ENCODE measurements at regions not wholly inside any gene's neighbourhood (a gene's known extent, or its start where the extent isn't known, plus 50 kb on each side); places are given as distances from the start of the nearest gene placed in this dataset.

DNA sequence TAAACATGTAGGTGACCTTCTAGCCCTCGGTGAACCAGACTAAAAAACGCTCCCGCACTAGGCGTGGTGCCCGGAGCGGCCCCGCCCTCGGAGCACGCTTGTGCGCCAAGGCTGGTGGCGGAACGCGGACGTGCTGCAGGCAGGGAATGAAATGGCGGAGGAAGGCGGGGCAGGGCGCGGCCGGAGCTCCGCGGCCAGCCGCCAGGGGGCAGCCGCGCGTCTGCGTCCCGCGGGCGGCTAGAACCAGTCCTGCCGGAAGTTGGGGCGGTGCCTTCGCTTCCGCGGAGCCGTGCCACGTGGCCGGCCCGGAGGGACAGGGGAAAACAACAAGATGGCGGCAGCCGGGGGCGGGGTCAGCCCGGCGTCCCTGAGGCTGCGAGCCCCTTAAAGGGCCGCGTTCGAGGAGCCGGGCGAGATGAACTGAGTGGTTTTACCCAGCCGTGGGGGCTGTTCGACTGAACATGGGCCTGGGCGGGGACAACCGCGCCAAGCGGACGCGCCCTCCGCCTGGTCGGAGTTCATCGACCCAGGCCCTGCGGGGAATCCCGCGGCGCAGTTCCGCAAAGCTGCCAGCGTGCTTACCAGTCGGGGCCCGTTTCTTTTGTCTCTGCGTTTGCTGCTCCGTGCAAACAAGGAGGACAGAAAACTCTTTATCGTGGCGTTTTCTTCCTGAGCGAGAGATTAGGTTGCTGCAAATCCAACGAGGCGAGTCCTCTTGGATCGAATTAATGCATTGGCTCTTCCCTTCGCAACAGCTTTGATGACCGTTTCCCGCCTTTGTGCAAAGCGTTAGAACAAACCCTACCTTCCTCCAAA, 90.9 kb upstream of the CHD2 start (continued):
- TF ChIP-seq, protein P1, sequence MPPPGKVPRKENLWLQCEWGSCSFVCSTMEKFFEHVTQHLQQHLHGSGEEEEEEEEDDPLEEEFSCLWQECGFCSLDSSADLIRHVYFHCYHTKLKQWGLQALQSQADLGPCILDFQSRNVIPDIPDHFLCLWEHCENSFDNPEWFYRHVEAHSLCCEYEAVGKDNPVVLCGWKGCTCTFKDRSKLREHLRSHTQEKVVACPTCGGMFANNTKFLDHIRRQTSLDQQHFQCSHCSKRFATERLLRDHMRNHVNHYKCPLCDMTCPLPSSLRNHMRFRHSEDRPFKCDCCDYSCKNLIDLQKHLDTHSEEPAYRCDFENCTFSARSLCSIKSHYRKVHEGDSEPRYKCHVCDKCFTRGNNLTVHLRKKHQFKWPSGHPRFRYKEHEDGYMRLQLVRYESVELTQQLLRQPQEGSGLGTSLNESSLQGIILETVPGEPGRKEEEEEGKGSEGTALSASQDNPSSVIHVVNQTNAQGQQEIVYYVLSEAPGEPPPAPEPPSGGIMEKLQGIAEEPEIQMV (CRISPR knock-in tag; IDR thresholded peaks at IDR 0.05; ENCODE audit: low read depth) = peak; percentile 96
- TF ChIP-seq ISL2 (CRISPR knock-in tag; IDR thresholded peaks at IDR 0.05) (peak; percentile 84), DMTF1 (CRISPR knock-in tag; IDR thresholded peaks at IDR 0.05) (no peak), FUBP1 (CRISPR knock-in tag; IDR thresholded peaks at IDR 0.05; ENCODE audit: borderline replicate concordance) (no peak), CHCHD3 (CRISPR knock-in tag; IDR thresholded peaks at IDR 0.05) (0 out of 2 replicates have a peak, but pooled peaks have one; percentile 31), ARNTL (CRISPR knock-in tag; IDR thresholded peaks at IDR 0.05) (peak; percentile 96), GATA4 (IDR thresholded peaks at IDR 0.05; ENCODE audit: borderline replicate concordance, low read depth) (peak; percentile 58; the same call in 1 of the 2 replicates), ZFYVE20 (CRISPR knock-in tag; IDR thresholded peaks at IDR 0.05; ENCODE audit: borderline replicate concordance, low read depth) (no peak), ZNF547 (CRISPR knock-in tag; IDR thresholded peaks at IDR 0.05) (peak; percentile 94), FOSL2 (CRISPR knock-in tag; IDR thresholded peaks at IDR 0.05) (peak; percentile 31), KMT2B (CRISPR knock-in tag; IDR thresholded peaks at IDR 0.05) (peak; percentile 78), NR2F1 (CRISPR knock-in tag; IDR thresholded peaks at IDR 0.05) (0 out of 4 replicates have a peak, but pooled peaks have one; percentile 7 to 36), SRY (CRISPR knock-in tag; IDR thresholded peaks at IDR 0.05) (no peak), ZNF781 (CRISPR knock-in tag; IDR thresholded peaks at IDR 0.05; ENCODE audit: borderline replicate concordance, not compliant biosample characterization) (peak; percentile 87), ZNF891 (CRISPR knock-in tag; IDR thresholded peaks at IDR 0.05) (0 out of 2 replicates have a peak, but pooled peaks have one; percentile 86), ZNF282 (IDR thresholded peaks at IDR 0.05; ENCODE audit: partially characterized antibody) (no peak), YEATS2 (CRISPR knock-in tag; IDR thresholded peaks at IDR 0.05; ENCODE audit: borderline replicate concordance) (peak; percentile 69; the same call in 1 of the 2 replicates), NFKBIZ (CRISPR knock-in tag; IDR thresholded peaks at IDR 0.05) (0 out of 2 replicates have a peak, but pooled peaks have one; percentile 84), DMAP1 (CRISPR knock-in tag; IDR thresholded peaks at IDR 0.05) (peak; percentile 100)
- TF ChIP-seq, protein P2, sequence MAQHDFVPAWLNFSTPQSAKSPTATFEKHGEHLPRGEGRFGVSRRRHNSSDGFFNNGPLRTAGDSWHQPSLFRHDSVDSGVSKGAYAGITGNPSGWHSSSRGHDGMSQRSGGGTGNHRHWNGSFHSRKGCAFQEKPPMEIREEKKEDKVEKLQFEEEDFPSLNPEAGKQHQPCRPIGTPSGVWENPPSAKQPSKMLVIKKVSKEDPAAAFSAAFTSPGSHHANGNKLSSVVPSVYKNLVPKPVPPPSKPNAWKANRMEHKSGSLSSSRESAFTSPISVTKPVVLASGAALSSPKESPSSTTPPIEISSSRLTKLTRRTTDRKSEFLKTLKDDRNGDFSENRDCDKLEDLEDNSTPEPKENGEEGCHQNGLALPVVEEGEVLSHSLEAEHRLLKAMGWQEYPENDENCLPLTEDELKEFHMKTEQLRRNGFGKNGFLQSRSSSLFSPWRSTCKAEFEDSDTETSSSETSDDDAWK (CRISPR knock-in tag; IDR thresholded peaks at IDR 0.05) = no peak
- TF ChIP-seq, protein P3, sequence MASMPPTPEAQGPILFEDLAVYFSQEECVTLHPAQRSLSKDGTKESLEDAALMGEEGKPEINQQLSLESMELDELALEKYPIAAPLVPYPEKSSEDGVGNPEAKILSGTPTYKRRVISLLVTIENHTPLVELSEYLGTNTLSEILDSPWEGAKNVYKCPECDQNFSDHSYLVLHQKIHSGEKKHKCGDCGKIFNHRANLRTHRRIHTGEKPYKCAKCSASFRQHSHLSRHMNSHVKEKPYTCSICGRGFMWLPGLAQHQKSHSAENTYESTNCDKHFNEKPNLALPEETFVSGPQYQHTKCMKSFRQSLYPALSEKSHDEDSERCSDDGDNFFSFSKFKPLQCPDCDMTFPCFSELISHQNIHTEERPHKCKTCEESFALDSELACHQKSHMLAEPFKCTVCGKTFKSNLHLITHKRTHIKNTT (CRISPR knock-in tag; IDR thresholded peaks at IDR 0.05) = no peak
